ENCODE measurements at regions not wholly inside any gene's neighbourhood (a gene's known extent, or its start where the extent isn't known, plus 50 kb on each side); places are given as distances from the start of the nearest gene placed in this dataset.

DNA sequence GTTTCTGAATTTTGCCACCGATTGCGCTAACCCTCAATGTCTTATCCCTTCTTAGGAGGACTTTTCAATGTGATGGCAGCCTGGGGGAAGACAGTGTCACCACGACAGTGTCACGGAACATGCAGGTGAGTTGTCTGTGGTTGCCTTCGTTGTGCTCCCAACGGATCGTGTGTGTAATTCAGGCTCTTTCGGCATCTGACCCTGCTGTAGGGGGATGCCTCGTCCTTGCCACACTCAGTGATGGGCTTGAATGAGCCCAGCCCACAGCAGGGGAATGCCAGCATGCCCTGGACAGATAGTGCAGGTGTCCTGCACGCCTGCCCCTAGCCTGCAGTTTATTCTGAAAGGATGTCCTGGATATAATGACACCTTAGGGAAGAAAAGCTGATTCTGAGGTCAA lies 123.8 kb upstream of the RTL1 start:
- no peak for DNase-seq

GRCh38 chr14:101027966-101028365 lies 124.4 kb upstream of the RTL1 start:
- DNase-seq: no peak

- no peak for DNase-seq
Observed at GRCh38 chr14:101028971-101029667, 125.6 kb upstream of the RTL1 start.

DNA sequence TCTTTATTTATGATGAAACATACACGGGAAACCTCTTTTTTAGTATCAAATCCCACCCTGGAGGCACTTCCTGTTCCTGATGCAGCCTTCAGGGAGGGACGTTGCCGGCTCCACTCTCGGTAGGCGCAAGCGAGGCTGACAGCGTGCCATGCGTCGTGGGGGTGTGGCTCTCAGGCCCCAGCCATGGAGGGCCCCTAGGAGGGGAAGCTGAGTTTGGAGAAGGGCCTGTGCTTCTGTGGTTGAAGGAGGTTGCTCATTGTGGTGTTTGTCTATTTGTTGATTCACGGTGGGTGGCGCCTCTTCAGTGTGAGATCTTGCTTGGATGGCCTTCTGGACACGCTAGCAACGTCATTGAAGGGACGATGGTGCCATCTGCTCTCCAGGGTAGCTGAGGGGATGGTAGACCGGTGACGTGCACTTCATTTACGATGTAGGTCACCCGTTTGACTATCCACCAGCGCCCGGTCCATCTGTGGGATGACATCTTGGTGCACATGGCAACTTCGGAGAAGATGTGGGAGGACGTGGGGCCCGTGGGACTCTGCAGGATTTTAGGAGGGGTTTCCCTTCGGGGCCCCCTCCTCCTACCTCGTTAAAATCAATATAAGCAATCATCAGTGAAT lies 126.3 kb upstream of the RTL1 start:
- no peak for DNase-seq

DNA sequence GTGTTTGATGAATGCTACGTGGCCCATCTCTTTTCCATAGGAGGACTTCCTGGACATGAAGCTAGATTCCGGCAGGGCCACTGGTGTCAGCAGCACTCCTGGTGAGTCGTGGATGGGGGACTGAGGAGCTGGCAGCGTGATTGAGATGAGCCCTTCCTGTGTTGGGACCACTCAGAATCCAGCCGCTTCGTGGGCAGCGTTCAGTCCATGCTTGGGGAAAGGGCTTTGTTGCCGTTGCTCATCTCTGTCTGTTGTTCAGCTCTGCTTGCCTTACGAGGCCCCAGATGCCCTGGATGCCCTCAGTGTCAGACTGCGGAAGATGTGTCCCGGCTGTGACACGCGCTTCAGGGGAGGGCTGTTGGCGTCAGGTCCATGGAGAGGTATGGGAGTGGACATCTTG lies 127.1 kb upstream of the RTL1 start:
- DNase-seq: no peak

DNA sequence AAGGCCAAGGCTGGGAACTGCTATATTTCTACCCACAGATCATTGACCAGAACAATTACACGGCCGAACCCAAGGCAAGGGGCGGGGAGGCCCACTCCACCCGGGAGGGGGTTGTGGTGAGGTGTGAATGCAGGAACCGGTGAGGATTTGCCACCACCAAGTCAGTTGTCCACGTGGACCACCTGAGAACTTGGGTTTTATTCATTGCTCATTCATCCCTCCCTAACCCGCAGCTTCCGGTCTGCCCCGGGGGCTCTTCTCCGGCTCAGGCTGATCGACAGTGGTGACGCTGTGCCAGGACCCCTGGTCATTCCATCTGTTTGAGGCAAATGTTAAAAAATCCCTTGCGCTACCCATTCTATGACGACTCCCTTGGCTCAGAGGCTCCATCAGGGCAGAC lies 127.7 kb upstream of the RTL1 start:
- DNase-seq: no peak

- DNase-seq: no peak
Observed at GRCh38 chr14:101031721-101032120, 128.2 kb upstream of the RTL1 start.

- DNase-seq: no peak
Observed at GRCh38 chr14:101032433-101032832, 128.9 kb upstream of the RTL1 start.

DNA sequence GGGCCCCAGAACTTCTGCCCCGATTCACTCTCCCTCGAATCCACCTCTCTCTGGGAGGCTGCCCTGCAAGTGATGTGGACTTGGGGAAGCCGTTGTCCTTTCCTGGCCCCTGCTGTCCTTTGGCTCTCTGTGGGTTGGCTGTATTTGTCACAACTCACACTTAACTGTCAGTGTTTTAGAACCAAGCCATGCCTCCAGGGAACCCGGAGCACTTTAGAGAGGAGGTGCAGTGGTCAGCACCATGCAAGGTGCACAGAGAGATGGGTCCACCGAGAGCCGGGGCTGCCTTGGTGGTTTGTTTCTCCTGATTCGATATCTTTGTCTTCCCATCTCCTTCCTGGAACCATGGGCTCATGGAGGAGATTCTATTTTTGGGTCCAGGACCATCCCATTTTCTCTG lies 129.5 kb upstream of the RTL1 start:
- DNase-seq: no peak

DNA sequence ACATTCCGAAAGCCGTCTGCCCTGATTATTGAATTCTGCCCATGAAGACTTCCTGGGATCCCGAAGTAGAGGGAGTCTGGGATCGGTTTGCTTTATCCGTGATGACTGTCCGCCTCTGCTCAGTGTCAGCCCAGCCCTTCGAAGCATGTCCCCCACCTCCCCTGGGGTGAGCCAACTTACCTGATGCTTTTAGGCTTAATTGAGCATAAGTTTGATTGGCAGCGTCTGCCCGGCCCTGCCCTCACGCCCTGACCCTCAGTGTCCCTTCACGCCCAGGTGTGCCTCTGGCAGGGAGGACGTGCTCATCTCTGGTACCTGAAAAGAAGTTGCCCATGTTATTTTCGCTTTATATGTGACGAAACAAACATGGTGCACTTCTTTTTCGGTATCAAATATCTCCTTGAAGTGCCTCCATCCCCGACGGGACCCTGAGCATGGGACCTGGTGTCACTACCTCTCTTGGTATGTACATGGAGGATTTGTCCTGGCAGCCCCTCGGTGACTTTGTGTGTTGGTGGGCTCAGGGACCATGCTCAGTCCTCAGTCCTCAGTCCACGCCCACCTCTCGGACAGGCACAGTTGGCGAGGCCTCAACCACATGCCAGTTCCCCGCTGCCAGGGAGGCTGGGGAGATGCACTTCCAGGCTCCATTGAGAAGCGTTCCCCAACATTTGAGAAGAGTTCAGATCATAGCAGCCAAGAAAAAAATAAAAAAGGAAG lies 130.1 kb upstream of the RTL1 start:
- DNase-seq: no peak

DNA sequence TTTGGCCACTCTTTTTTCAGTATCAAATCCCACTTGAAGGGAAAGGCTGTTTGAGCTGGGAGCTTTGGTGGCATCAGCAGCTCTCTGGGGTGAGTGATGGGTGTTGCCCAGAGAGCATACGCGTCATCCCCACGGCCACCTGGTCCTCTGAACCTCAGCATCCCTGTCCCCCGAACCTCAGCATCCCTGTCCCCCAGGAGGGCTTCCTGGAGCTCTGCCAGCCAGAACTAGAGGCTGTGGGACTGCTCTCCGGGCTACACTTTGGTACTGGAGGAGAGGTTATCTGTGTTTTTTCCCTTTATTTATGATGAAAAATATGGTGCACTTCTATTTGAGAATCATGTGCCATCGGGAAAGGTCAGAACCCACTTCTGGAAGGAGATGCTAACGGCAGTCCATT lies 131.5 kb upstream of the RTL1 start:
- DNase-seq: no peak

GRCh38 chr14:101035466-101036225 lies 132.1 kb upstream of the RTL1 start:
- DNase-seq: no peak

GRCh38 chr14:101037021-101037817 lies 133.7 kb upstream of the RTL1 start:
- DNase-seq: no peak

GRCh38 chr14:101039031-101039754 lies 135.7 kb upstream of the RTL1 start:
- no peak for DNase-seq

DNA sequence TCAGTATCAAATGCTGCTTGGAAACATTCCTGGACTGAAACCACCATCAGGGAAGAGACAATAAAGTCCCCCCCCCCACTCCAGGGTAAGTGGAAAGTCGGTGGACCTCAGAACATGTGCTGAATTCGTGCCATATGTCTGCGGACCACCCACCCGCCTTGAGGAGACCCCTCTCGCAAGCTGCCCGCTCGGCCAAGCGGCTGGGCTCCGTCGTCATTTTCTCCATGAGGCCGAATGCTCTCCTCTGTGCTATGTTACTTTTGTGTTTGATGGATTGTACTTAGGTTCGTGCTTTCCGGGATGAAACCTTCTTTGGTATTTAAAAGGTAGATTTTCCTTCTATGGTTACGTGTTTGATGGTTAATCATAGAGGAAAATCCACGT lies 136.2 kb upstream of the RTL1 start:
- no peak for DNase-seq

- no peak for DNase-seq
Observed at GRCh38 chr14:101040538-101041442, 137.3 kb upstream of the RTL1 start.

DNA sequence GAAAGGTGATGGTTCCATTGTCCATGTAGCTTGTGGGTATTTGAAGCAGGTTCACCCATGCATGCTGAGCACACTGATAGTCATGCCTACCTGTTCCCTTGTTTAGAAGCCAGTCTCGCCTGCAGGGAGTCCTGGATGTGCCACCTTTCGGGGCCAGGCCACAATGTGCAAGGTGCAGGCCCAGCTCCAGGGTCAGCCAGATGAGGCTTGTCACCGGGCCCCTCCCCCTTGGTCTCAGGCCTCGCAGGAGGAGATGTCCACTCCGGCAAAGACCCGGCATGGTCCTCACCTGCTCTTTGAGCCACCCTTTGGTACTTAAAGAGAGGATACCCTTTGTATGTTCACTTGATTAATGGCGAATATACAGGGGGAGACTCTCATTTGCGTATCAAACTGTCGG lies 140.4 kb upstream of the RTL1 start:
- DNase-seq: no peak

GRCh38 chr14:101044741-101045140 lies 141.2 kb upstream of the RTL1 start:
- no peak for DNase-seq

DNA sequence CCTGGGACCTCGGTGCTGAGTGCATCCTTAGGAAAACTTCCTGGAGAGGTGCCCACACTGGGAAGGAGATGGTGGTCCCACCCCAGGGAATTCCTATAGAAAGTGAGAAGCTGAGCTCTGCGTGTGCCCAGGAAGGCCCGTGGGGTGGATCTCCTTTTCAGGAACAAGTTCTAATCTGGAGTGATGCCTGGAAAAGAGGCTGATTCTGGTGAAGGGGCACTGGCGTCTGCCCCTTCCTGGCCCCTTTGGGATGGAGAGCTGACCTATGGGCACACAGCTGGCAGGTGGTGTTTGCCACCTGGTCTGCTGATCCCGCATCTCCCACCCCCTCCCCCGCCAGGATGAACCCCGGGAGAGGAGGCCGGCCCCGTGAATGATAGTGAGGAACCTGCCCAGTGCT lies 142.0 kb upstream of the RTL1 start:
- DNase-seq: no peak

DNA sequence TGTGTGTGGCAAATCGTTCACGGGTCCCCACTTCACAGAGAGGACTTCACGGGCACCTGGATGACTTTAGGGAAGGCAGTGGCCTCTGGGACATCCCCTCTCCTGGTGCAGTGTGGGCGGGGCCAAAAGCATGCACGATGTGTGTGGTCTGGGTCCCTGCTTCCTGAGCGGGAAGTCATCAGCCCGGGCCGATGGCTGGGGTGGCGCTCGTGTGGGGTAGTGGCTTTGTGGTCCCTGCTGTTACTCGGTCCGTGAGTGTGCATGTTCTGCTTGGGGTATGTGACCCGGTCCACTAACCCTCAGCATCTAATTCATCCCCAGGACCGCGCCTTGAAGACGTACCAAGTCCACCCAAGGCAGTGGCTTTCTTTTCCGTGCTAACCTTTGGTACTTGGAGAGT lies 142.5 kb upstream of the RTL1 start:
- no peak for DNase-seq

GRCh38 chr14:101047326-101047725 lies 143.8 kb upstream of the RTL1 start:
- no peak for DNase-seq

All from effector CD8-positive, alpha-beta T cell (primary cell).